H9 (cell line): ENCODE measurements at regions not wholly inside any gene's neighbourhood (a gene's known extent, or its start where the extent isn't known, plus 50 kb on each side); places are given as distances from the start of the nearest gene placed in this dataset.
A peak's percentile ranks its signal among the peaks of the same experiment; 100 is the strongest.

Source experiments
- DNase-seq: peaks from one replicate; pipeline ENCODE4 v3.0.0-alpha.2; 2017
- H2AFZ ChIP-seq: one replicate; pipeline ENCODE4 v1.6.1; 2013; ENCODE audit warnings: mild to moderate bottlenecking, low read length, control low read depth, moderate library complexity
- H2AK5ac ChIP-seq: 2 replicates; pipeline ENCODE4 v1.6.1; 2013; ENCODE audit warnings: low read length, control low read depth, mixed read lengths; ENCODE audit not compliant: insufficient read length
- H2BK120ac ChIP-seq: one replicate; pipeline ENCODE4 v1.6.1; 2013; ENCODE audit warnings: low read depth, mild to moderate bottlenecking, low read length, control low read depth, inconsistent platforms; ENCODE audit not compliant: poor library complexity, severe bottlenecking
- H2BK12ac ChIP-seq: 2 replicates; pipeline ENCODE4 v1.6.1; 2013; ENCODE audit warnings: low read length, control low read depth, mixed read lengths, low read depth; ENCODE audit not compliant: insufficient read length
- H2BK15ac ChIP-seq: 2 replicates; pipeline ENCODE4 v1.6.1; 2013; ENCODE audit warnings: low read depth, low read length, control low read depth
- H2BK20ac ChIP-seq: one replicate; pipeline ENCODE4 v1.6.1; 2013; ENCODE audit warnings: low read depth, mild to moderate bottlenecking, low read length, control low read depth, inconsistent platforms; ENCODE audit not compliant: poor library complexity, severe bottlenecking
- H2BK5ac ChIP-seq: 2 replicates; pipeline ENCODE4 v1.6.1; 2013; ENCODE audit warnings: low read length, control low read depth, mixed read lengths; ENCODE audit not compliant: insufficient read length
- H3K14ac ChIP-seq: 2 replicates; pipeline ENCODE4 v1.6.1; 2013; ENCODE audit warnings: low read length, control low read depth; ENCODE audit not compliant: insufficient read depth
- H3K18ac ChIP-seq: 2 replicates; pipeline ENCODE4 v1.6.1; 2013; ENCODE audit warnings: low read depth, mild to moderate bottlenecking, mixed read lengths, low read length, control low read depth; ENCODE audit not compliant: insufficient read length
- H3K23ac ChIP-seq: 2 replicates; pipeline ENCODE4 v1.6.1; 2013; ENCODE audit warnings: low read length, control low read depth, mixed read lengths, low read depth; ENCODE audit not compliant: insufficient read length
- H3K23me2 ChIP-seq: 2 replicates; pipeline ENCODE4 v1.6.1; 2013; ENCODE audit warnings: low read depth, mild to moderate bottlenecking, mixed read lengths, low read length, control low read depth; ENCODE audit not compliant: insufficient read length, poor library complexity, severe bottlenecking
- H3K27ac ChIP-seq: 2 replicates; pipeline ENCODE4 v1.5.1; 2013; ENCODE audit warnings: low read length, control low read depth, mixed read lengths, low read depth; ENCODE audit not compliant: insufficient read length
- H3K27me3 ChIP-seq: 2 replicates; pipeline ENCODE4 v1.6.1; 2013; ENCODE audit warnings: low read length, control low read depth, inconsistent platforms; ENCODE audit not compliant: insufficient read depth
- H3K4ac ChIP-seq: 2 replicates; pipeline ENCODE4 v1.6.1; 2013; ENCODE audit warnings: low read depth, mild to moderate bottlenecking, control low read depth, inconsistent platforms, low read length, moderate library complexity
- H3K4me1 ChIP-seq: 2 replicates; pipeline ENCODE4 v1.6.1; 2013; ENCODE audit warnings: low read length, control low read depth, inconsistent platforms; ENCODE audit not compliant: insufficient read depth
- H3K4me2 ChIP-seq: 2 replicates; pipeline ENCODE4 v1.6.1; 2013; ENCODE audit warnings: low read length, control low read depth, mixed read lengths; ENCODE audit not compliant: insufficient read length, insufficient read depth
- H3K56ac ChIP-seq: 2 replicates; pipeline ENCODE4 v1.6.1; 2013; ENCODE audit warnings: low read depth, mild to moderate bottlenecking, mixed read lengths, low read length, control low read depth; ENCODE audit not compliant: insufficient read length
- H3K79me1 ChIP-seq: 2 replicates; pipeline ENCODE4 v1.6.1; 2013; ENCODE audit warnings: low read depth, mild to moderate bottlenecking, moderate library complexity, low read length, control low read depth, inconsistent platforms; ENCODE audit not compliant: insufficient read depth, poor library complexity, severe bottlenecking
- H3K79me2 ChIP-seq: 2 replicates; pipeline ENCODE4 v1.6.1; 2013; ENCODE audit warnings: low read length, control low read depth, inconsistent platforms; ENCODE audit not compliant: insufficient read depth
- H3K9ac ChIP-seq: 2 replicates; pipeline ENCODE4 v1.6.1; 2013; ENCODE audit warnings: low read length, control low read depth, mixed read lengths; ENCODE audit not compliant: insufficient read length; ENCODE audit errors: extremely low read depth
- H3K9me3 ChIP-seq: one replicate; pipeline ENCODE4 v1.6.1; 2013; ENCODE audit warnings: low read depth, low read length, inconsistent platforms; ENCODE audit not compliant: control insufficient read depth
- H3T11ph ChIP-seq: one replicate; pipeline ENCODE4 v1.6.1; 2013; ENCODE audit warnings: mild to moderate bottlenecking, low read length, control low read depth, inconsistent platforms
- H4K20me1 ChIP-seq: one replicate; pipeline ENCODE4 v1.6.1; 2013; ENCODE audit not compliant: control insufficient read depth, insufficient read length, insufficient read depth
- H4K5ac ChIP-seq: 2 replicates; pipeline ENCODE4 v1.6.1; 2013; ENCODE audit warnings: low read depth, mild to moderate bottlenecking, mixed read lengths, low read length, control low read depth; ENCODE audit not compliant: insufficient read length
- H4K8ac ChIP-seq: replicated peaks from 2 replicates; pipeline ENCODE4 v1.6.1; 2013; ENCODE audit warnings: low read length, control low read depth, mixed read lengths, low read depth; ENCODE audit not compliant: insufficient read length
- H4K91ac ChIP-seq: 2 replicates; pipeline ENCODE4 v1.6.1; 2013; ENCODE audit warnings: low read depth, mild to moderate bottlenecking, moderate library complexity, mixed read lengths, low read length, control low read depth; ENCODE audit not compliant: insufficient read length
- H3K27ac Mint-ChIP-seq, 3 experiments: 2 replicates in 2 of 3; 3 replicates in 1 of 3; pipeline ENCODE4 v1.8.0; 2020 to 2021; ENCODE audit warnings: mixed read lengths in 3 of 3, mild to moderate bottlenecking in 1 of 3, moderate library complexity in 1 of 3
- H3K27me3 Mint-ChIP-seq: 2 replicates; pipeline ENCODE4 v1.8.0; 2021; ENCODE audit warnings: low read depth, mild to moderate bottlenecking, moderate library complexity, mixed read lengths
- H3K36me3 Mint-ChIP-seq, 3 experiments: 2 replicates in 2 of 3; 3 replicates in 1 of 3; pipeline ENCODE4 v1.8.0; 2020 to 2021; ENCODE audit warnings: low read depth in 3 of 3, mixed read lengths in 3 of 3; ENCODE audit not compliant: insufficient read depth in 1 of 3
- H3K4me1 Mint-ChIP-seq, 2 experiments: 2 replicates each; pipeline ENCODE4 v1.8.0; 2020; ENCODE audit warnings: mixed read lengths in 2 of 2
- H3K4me3 Mint-ChIP-seq, 2 experiments: 2 replicates in 1 of 2; 3 replicates in 1 of 2; pipeline ENCODE4 v1.8.0; 2020 to 2021; ENCODE audit warnings: mild to moderate bottlenecking in 2 of 2, mixed read lengths in 2 of 2, moderate library complexity in 1 of 2
- H3K9me3 Mint-ChIP-seq, 2 experiments: 2 replicates in 1 of 2; 3 replicates in 1 of 2; pipeline ENCODE4 v1.8.0; 2020; ENCODE audit warnings: mild to moderate bottlenecking in 2 of 2, mixed read lengths in 2 of 2, moderate library complexity in 1 of 2
- CTCF ChIP-seq: fragments of 200-600 bp; sonication (generic); conservative IDR thresholded peaks from 3 replicates; pipeline ENCODE4 v1.8.0; 2021; ENCODE audit warnings: antibody characterized with exemption, mild to moderate bottlenecking
- WGBS: extraction: QIAGEN DNeasy Blood & Tissue Kit; methylation state at CpG from one replicate; pipeline ENCODE4 v1.1.7; 2013; ENCODE audit warnings: missing lambda C conversion rate, low lambda C conversion rate, mixed read lengths; ENCODE audit not compliant: insufficient read length; ENCODE audit errors: extremely low coverage; 5-methylcytosine and 5-hydroxymethylcytosine counted together

GRCh38 chr4:10958226-10958856, 273.8 kb upstream of the CLNK start:
- H3K27me3 ChIP-seq = no peaks in the 10 kb centered on the region
- H3K79me1 ChIP-seq = no peaks in the 10 kb centered on the region
- H3K4me1 ChIP-seq = peaks cover 7% of the 10 kb centered on the region
- peak overlapping the region; percentile 42 for H3K4me2 ChIP-seq
- no peak overlapping the region for H3K23ac ChIP-seq
- H4K91ac ChIP-seq = no peak overlapping the region
- Mint-ChIP-seq H3K27ac (peak overlapping the region in 2 of 3 experiments; percentile 55 to 82; a peak in 5 of 7 replicates), H3K36me3 (no peaks in the 10 kb centered on the region), H3K4me3 (peak overlapping the region in 1 of 2 experiments; percentile 41; a peak in 1 of 5 replicates), H3K27me3 (peaks cover 10% of the 10 kb centered on the region), H3K9me3 (peaks cover 0 to under 1% of the 10 kb centered on the region in 2 experiments; a peak in 2 of 5 replicates), H3K4me1 (peaks cover 20 to 23% of the 10 kb centered on the region in 2 experiments)
- H2BK5ac ChIP-seq = no peak overlapping the region
- no peaks in the 10 kb centered on the region for H3K9me3 ChIP-seq
- no peaks in the 10 kb centered on the region for H3K79me2 ChIP-seq
- H2BK120ac ChIP-seq = no peak overlapping the region
- no peak overlapping the region for H3T11ph ChIP-seq
- no peaks in the 10 kb centered on the region for H3K23me2 ChIP-seq
- H3K27ac ChIP-seq = peak overlapping the region; percentile 59
- H3K56ac ChIP-seq = no peak overlapping the region
- no peaks in the 10 kb centered on the region for H4K20me1 ChIP-seq
- no peak overlapping the region for H2BK12ac ChIP-seq
- DNase-seq = no peak
- H3K4ac ChIP-seq = no peak overlapping the region
- peak overlapping the region; percentile 88 for H2AFZ ChIP-seq
- H4K8ac ChIP-seq = no peak overlapping the region
- no peak overlapping the region for H3K18ac ChIP-seq
- no peak overlapping the region for H2AK5ac ChIP-seq
- H3K9ac ChIP-seq = no peak overlapping the region
- H4K5ac ChIP-seq = no peak overlapping the region
- H2BK15ac ChIP-seq = no peak overlapping the region
- H3K14ac ChIP-seq = no peak overlapping the region
- no CpG with 5 or more reads among the region's 5 CpGs for whole genome bisulfite sequencing
- no peak for TF ChIP-seq CTCF
- no peak overlapping the region for H2BK20ac ChIP-seq
